ENCODE measurements at regions not wholly inside any gene's neighbourhood (a gene's known extent, or its start where the extent isn't known, plus 50 kb on each side); places are given as distances from the start of the nearest gene placed in this dataset.
"Not testable (repeated sequence)": the region's sequence is repeated elsewhere in the genome, so short reads cannot be mapped to it uniquely, and the experiment has no call there.

DNA sequence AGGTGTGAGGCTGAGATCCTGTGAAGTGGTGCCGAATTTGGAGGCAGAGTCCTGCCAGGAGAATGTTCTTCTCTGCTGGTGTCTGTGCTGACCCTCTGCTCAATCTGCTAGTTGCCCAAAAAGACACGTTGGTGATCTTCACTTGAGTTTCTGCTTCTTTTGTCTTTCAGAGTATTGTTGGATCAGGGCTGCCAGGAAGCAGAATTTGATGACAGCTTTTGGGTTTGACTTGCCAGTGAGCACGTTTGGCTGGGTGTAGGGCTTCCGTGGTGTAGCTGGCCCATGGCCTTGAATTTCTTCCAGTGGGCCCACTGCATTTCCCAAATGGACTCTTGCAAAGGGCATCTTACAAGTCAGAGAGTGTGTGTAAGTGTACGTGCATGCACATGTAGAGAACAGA, 183.9 kb upstream of the IRF2BP2 start:
- TF ChIP-seq, protein P1, sequence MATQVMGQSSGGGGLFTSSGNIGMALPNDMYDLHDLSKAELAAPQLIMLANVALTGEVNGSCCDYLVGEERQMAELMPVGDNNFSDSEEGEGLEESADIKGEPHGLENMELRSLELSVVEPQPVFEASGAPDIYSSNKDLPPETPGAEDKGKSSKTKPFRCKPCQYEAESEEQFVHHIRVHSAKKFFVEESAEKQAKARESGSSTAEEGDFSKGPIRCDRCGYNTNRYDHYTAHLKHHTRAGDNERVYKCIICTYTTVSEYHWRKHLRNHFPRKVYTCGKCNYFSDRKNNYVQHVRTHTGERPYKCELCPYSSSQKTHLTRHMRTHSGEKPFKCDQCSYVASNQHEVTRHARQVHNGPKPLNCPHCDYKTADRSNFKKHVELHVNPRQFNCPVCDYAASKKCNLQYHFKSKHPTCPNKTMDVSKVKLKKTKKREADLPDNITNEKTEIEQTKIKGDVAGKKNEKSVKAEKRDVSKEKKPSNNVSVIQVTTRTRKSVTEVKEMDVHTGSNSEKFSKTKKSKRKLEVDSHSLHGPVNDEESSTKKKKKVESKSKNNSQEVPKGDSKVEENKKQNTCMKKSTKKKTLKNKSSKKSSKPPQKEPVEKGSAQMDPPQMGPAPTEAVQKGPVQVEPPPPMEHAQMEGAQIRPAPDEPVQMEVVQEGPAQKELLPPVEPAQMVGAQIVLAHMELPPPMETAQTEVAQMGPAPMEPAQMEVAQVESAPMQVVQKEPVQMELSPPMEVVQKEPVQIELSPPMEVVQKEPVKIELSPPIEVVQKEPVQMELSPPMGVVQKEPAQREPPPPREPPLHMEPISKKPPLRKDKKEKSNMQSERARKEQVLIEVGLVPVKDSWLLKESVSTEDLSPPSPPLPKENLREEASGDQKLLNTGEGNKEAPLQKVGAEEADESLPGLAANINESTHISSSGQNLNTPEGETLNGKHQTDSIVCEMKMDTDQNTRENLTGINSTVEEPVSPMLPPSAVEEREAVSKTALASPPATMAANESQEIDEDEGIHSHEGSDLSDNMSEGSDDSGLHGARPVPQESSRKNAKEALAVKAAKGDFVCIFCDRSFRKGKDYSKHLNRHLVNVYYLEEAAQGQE (IDR thresholded peaks at IDR 0.05; ENCODE audit: insufficient read depth in 1 of 2, low read depth in 2 of 2, low read length in 1 of 2), result not testable (repeated sequence)
- not testable (repeated sequence) for TF ChIP-seq POLR2AphosphoS5 (IDR thresholded peaks at IDR 0.05; ENCODE audit: low read depth, low read length)

Data from Panc1 (cell line).